GM12878 (cell line): ENCODE measurements at regions not wholly inside any gene's neighbourhood (a gene's known extent, or its start where the extent isn't known, plus 50 kb on each side); places are given as distances from the start of the nearest gene placed in this dataset.

Experiments
- ATAC-seq: fragments of 200-7000 bp; cut with Tn5 transposase; 3 replicates; pipeline ENCODE4 v1.9.1; 2020; ENCODE audit warnings: mild to moderate bottlenecking, moderate library complexity
- BruUV-seq: library from RNA; stranded (reverse); fragments of 400-500 nt; replicated peaks from 2 replicates; lab custom pipeline; 2021; lab: Mats Ljungman, UMichigan
- CTCF ChIA-PET: fragments of 300-600 bp; sonication (Branson Sonifier 250); formaldehyde crosslinking; extraction: SDS; loops from one replicate; lab custom pipeline; 2021; ENCODE audit warnings: inconsistent platforms; lab: Yijun Ruan, JAX
- POLR2A ChIA-PET: fragments of 350-600 bp; formaldehyde crosslinking; extraction: SDS; loops from one replicate; lab custom pipeline; 2021; ENCODE audit warnings: inconsistent platforms; lab: Charles Lee
- RAD21 ChIA-PET: fragments of 300-600 bp; sonication (Branson Sonifier 250); formaldehyde crosslinking; loops from one replicate; lab custom pipeline; 2023; ENCODE audit warnings: antibody characterized with exemption; ENCODE audit not compliant: unreplicated experiment; lab: Charles Lee
- SMC1A ChIA-PET: fragments of 300-600 bp; sonication (Branson Sonifier 250); formaldehyde crosslinking; loops from one replicate; lab custom pipeline; 2023; ENCODE audit not compliant: unreplicated experiment, uncharacterized antibody; lab: Charles Lee
- DNase-seq: peaks from one replicate; pipeline ENCODE4 v3.0.0-alpha.2; 2011; ENCODE audit warnings: low read depth, low spot score
- FAIRE-seq: peaks from 3 replicates; lab custom pipeline; 2011; peaks lifted over from hg19 to GRCh38; lab: Jason Lieb, UNC
- H2AFZ ChIP-seq: 2 replicates; pipeline ENCODE4 v1.6.0; 2011; ENCODE audit warnings: low read depth, low read length, control low read depth; ENCODE audit not compliant: control insufficient read depth
- H3K27ac ChIP-seq: 2 replicates; pipeline ENCODE4 v1.5.1; 2011; ENCODE audit warnings: control low read depth; ENCODE audit not compliant: control insufficient read depth, insufficient read depth
- H3K27me3 ChIP-seq, 2 experiments: replicated peaks in 1 of 2; 2 replicates each; pipeline versions ENCODE4 v1.6.0 to v1.6.1; 2011; ENCODE audit warnings: low read length in 1 of 2; ENCODE audit not compliant: control insufficient read depth in 2 of 2, insufficient read depth in 2 of 2
- H3K36me3 ChIP-seq, 2 experiments: 2 replicates each; pipeline ENCODE4 v1.5.1; 2011; ENCODE audit warnings: low read length in 1 of 2; ENCODE audit not compliant: control insufficient read depth in 2 of 2, insufficient read depth in 2 of 2
- H3K4me1 ChIP-seq: 2 replicates; pipeline ENCODE4 v1.6.1; 2011; ENCODE audit warnings: mild to moderate bottlenecking, low read length, moderate library complexity, mixed read lengths; ENCODE audit not compliant: control insufficient read depth, insufficient read depth
- H3K4me2 ChIP-seq: 2 replicates; pipeline ENCODE4 v1.6.0; 2011; ENCODE audit warnings: control low read depth; ENCODE audit not compliant: control insufficient read depth, insufficient read depth
- H3K4me3 ChIP-seq: fragments of 200-600 bp; sonication (generic); 2 replicates; pipeline ENCODE4 v1.5.1; 2016
- H3K79me2 ChIP-seq: 2 replicates; pipeline ENCODE4 v1.6.0; 2011; ENCODE audit warnings: low read length; ENCODE audit not compliant: control insufficient read depth, insufficient read depth
- H3K9ac ChIP-seq: 2 replicates; pipeline ENCODE4 v1.8.0; 2011; ENCODE audit warnings: low read length, control low read depth, mixed read lengths; ENCODE audit not compliant: control insufficient read depth, insufficient read depth
- H3K9me3 ChIP-seq: replicated peaks from 3 replicates; pipeline ENCODE4 v1.5.1; 2011; ENCODE audit warnings: mild to moderate bottlenecking, low read length; ENCODE audit not compliant: control insufficient read depth, insufficient read depth
- H4K20me1 ChIP-seq: 2 replicates; pipeline ENCODE4 v1.6.0; 2011; ENCODE audit not compliant: control insufficient read depth, insufficient read depth
- BMI1 ChIP-seq: fragments of 450-650 bp; IDR thresholded peaks from 2 replicates; pipeline ENCODE4 v1.6.1; 2016; ENCODE audit warnings: mild to moderate bottlenecking, moderate library complexity, borderline replicate concordance
- EED ChIP-seq: sonication (generic); IDR thresholded peaks from 2 replicates; pipeline ENCODE4 v1.6.1; 2016; ENCODE audit warnings: antibody characterized with exemption, low read depth
- ETV6 ChIP-seq, 2 experiments: fragments of 450-650 bp in 1 of 2; IDR thresholded peaks in 1 of 2; conservative IDR thresholded peaks in 1 of 2; 2 replicates each; pipeline ENCODE4 v1.6.1; 2014; ENCODE audit warnings: antibody characterized with exemption in 1 of 2, borderline replicate concordance in 1 of 2, low read depth in 1 of 2, mild to moderate bottlenecking in 1 of 2, moderate library complexity in 1 of 2
- HCFC1 ChIP-seq: fragments of 150-350 bp; IDR thresholded peaks from 2 replicates; pipeline ENCODE4 v1.6.1; 2014; ENCODE audit warnings: low read length
- HDAC2 ChIP-seq: fragments of 200-600 bp; sonication (generic); IDR thresholded peaks from 2 replicates; pipeline ENCODE4 v1.6.1; 2017
- IKZF1 ChIP-seq: fragments of 450-650 bp; conservative IDR thresholded peaks from 2 replicates; pipeline ENCODE4 v1.6.1; 2017; ENCODE audit warnings: antibody characterized with exemption, mild to moderate bottlenecking
- MEF2B ChIP-seq: fragments of 450-650 bp; IDR thresholded peaks from 2 replicates; pipeline ENCODE4 v1.6.1; 2018; ENCODE audit warnings: mild to moderate bottlenecking, moderate library complexity; ENCODE audit not compliant: partially characterized antibody, poor library complexity, severe bottlenecking
- MTA3 ChIP-seq: IDR thresholded peaks from 2 replicates; pipeline ENCODE4 v1.6.1; 2012; ENCODE audit warnings: low read length, inconsistent platforms, borderline replicate concordance
- PML ChIP-seq: IDR thresholded peaks from 2 replicates; pipeline ENCODE4 v1.6.1; 2012; ENCODE audit warnings: low read length, inconsistent platforms
- RAD21 ChIP-seq: IDR thresholded peaks from 2 replicates; pipeline ENCODE4 v1.6.1; 2011; ENCODE audit warnings: mild to moderate bottlenecking, low read depth, low read length, moderate library complexity; ENCODE audit not compliant: insufficient read depth
- RB1 ChIP-seq: fragments of 450-650 bp; formaldehyde crosslinking; IDR thresholded peaks from 2 replicates; pipeline ENCODE4 v1.6.1; 2017; ENCODE audit warnings: mild to moderate bottlenecking, borderline replicate concordance
- SREBF1 ChIP-seq: IDR thresholded peaks from 2 replicates; pipeline ENCODE4 v1.6.1; 2012; ENCODE audit warnings: mild to moderate bottlenecking, low read length
- ZNF217 ChIP-seq: fragments of 450-650 bp; IDR thresholded peaks from 2 replicates; pipeline ENCODE4 v1.6.1; 2017; ENCODE audit warnings: antibody characterized with exemption, mild to moderate bottlenecking
- ZZZ3 ChIP-seq: IDR thresholded peaks from 2 replicates; pipeline ENCODE4 v1.6.1; 2011; ENCODE audit warnings: low read depth; ENCODE audit not compliant: control insufficient read depth, insufficient read length
- WGBS: methylation state at CpG from one replicate; pipeline ENCODE4 v1.1.6; 2016; ENCODE audit warnings: low lambda C conversion rate; ENCODE audit not compliant: insufficient replicate concordance, insufficient coverage; ENCODE audit errors: missing lambda C conversion rate; 5-methylcytosine and 5-hydroxymethylcytosine counted together
- in situ Hi-C: fragments of 300-500 bp; cut with MboI; formaldehyde crosslinking; loops from 9 replicates; pipeline ENCODE4 v1.14.3; 2018; ENCODE audit warnings: mixed read lengths
- intact Hi-C: fragments of 100-400 bp; cut with micrococcal nuclease; formaldehyde crosslinking; loops from one replicate; pipeline ENCODE4 v1.14.2; 2022; ENCODE audit not compliant: unreplicated experiment
- TF ChIP-seq, protein P1 (sequence below): IDR thresholded peaks from 2 replicates; pipeline ENCODE4 v1.6.1; 2011; ENCODE audit warnings: borderline replicate concordance, low read depth, mild to moderate bottlenecking, moderate library complexity, mixed read lengths, low read length; ENCODE audit not compliant: insufficient read depth; ENCODE audit errors: extremely low read length

DNA sequence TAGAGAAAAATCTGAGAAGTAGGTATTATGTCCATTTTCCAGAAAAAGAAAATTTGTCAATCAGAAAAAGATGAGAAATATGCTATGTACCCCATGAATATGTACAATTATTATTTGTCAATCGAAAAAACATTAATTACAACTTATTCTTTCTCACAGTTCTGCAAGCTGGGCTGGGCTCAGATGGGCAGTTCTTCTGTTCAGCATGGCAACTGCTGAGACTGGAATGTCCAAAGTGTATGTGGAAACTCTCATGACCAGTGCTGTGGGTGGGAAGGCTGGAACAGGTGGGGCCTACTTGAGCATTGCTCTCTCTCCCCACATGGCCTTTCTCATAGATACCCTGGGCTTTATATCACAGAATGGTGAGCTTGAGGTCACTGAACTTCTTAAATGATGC, 450.3 kb upstream of the TBX3 start:
- Histone ChIP-seq H3K4me2 (no peak overlapping the region), H3K27ac (no peak overlapping the region), H3K4me1 (no peaks in the 10 kb centered on the region), H4K20me1 (no peaks in the 10 kb centered on the region), H3K79me2 (no peaks in the 10 kb centered on the region), H3K4me3 (no peak overlapping the region), H3K27me3 (no peaks in the 10 kb centered on the region), H3K9ac (no peak overlapping the region), H2AFZ (no peak overlapping the region), H3K9me3 (no peaks in the 10 kb centered on the region), H3K36me3 (no peaks in the 10 kb centered on the region)
- in situ Hi-C loops (no loop called here), intact Hi-C loops (no loop called here)
- WGBS, result 0% methylated on average over 1 of the region's 1 CpG
- POLR2A ChIA-PET, result no interaction called here
- DNase-seq (no peak), FAIRE-seq (no peak), ATAC-seq (no peak)
- CTCF ChIA-PET, result no interaction called here
- no peak for TF ChIP-seq BMI1
- no peak for TF ChIP-seq ETV6 (conservative IDR thresholded peaks at IDR 0.05 in 1 of 2, IDR thresholded peaks at IDR 0.05 in 1 of 2; ENCODE audit: borderline replicate concordance in 1 of 2, low read depth in 1 of 2)
- TF ChIP-seq RAD21, result no peak
- no peak for TF ChIP-seq IKZF1
- TF ChIP-seq MTA3, result no peak
- TF ChIP-seq EED, result no peak
- TF ChIP-seq, protein P1, sequence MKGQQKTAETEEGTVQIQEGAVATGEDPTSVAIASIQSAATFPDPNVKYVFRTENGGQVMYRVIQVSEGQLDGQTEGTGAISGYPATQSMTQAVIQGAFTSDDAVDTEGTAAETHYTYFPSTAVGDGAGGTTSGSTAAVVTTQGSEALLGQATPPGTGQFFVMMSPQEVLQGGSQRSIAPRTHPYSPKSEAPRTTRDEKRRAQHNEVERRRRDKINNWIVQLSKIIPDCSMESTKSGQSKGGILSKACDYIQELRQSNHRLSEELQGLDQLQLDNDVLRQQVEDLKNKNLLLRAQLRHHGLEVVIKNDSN, result no peak
- TF ChIP-seq HCFC1, result no peak
- TF ChIP-seq RB1, result no peak
- no peak for TF ChIP-seq ZNF217
- no peak for TF ChIP-seq SREBF1
- TF ChIP-seq ZZZ3, result no peak
- no peak for TF ChIP-seq MEF2B
- TF ChIP-seq PML, result no peak
- no peak for TF ChIP-seq HDAC2
- RAD21 ChIA-PET, result no interaction called here
- SMC1A ChIA-PET, result interaction anchor here (0.8 kb wide), 1 partner anchor 19 kb away, joined by 4 read pairs; no protein-coding TSS in a partner anchor
- no TSS peak for BruUV-seq
